Nephron progenitor cell (in vitro differentiated cells): ENCODE measurements at regions not wholly inside any gene's neighbourhood (a gene's known extent, or its start where the extent isn't known, plus 50 kb on each side); places are given as distances from the start of the nearest gene placed in this dataset.
A peak's percentile ranks its signal among the peaks of the same experiment; 100 is the strongest.

Source experiments
- DNase-seq: peaks from one replicate; pipeline ENCODE4 v3.0.0; 2021
- H3K27ac Mint-ChIP-seq: 2 replicates; pipeline ENCODE4 v1.8.0; 2021; ENCODE audit warnings: mild to moderate bottlenecking, moderate library complexity, mixed read lengths
- H3K27me3 Mint-ChIP-seq: 2 replicates; pipeline ENCODE4 v1.8.0; 2021; ENCODE audit warnings: mild to moderate bottlenecking, low read depth, mixed read lengths; ENCODE audit not compliant: poor library complexity
- H3K36me3 Mint-ChIP-seq: 2 replicates; pipeline ENCODE4 v1.8.0; 2021; ENCODE audit warnings: low read depth, mixed read lengths
- H3K4me1 Mint-ChIP-seq: 2 replicates; pipeline ENCODE4 v1.8.0; 2021; ENCODE audit warnings: mixed read lengths
- H3K4me3 Mint-ChIP-seq: 2 replicates; pipeline ENCODE4 v1.8.0; 2021; ENCODE audit warnings: mild to moderate bottlenecking, moderate library complexity, mixed read lengths
- H3K9me3 Mint-ChIP-seq: 2 replicates; pipeline ENCODE4 v1.8.0; 2021; ENCODE audit warnings: mild to moderate bottlenecking, moderate library complexity, mixed read lengths
- TF ChIP-seq, protein P1 (sequence below): fragments of 200-600 bp; sonication (generic); IDR thresholded peaks from 2 replicates; pipeline ENCODE4 v1.5.0; 2021; ENCODE audit warnings: antibody characterized with exemption

- no peaks in the 10 kb centered on the region for H3K36me3 Mint-ChIP-seq
- H3K4me1 Mint-ChIP-seq: no peaks in the 10 kb centered on the region
- H3K27me3 Mint-ChIP-seq: no peaks in the 10 kb centered on the region
- H3K4me3 Mint-ChIP-seq: no peak overlapping the region
- H3K27ac Mint-ChIP-seq: no peak overlapping the region
- DNase-seq: peak; percentile 15
- TF ChIP-seq, protein P1, sequence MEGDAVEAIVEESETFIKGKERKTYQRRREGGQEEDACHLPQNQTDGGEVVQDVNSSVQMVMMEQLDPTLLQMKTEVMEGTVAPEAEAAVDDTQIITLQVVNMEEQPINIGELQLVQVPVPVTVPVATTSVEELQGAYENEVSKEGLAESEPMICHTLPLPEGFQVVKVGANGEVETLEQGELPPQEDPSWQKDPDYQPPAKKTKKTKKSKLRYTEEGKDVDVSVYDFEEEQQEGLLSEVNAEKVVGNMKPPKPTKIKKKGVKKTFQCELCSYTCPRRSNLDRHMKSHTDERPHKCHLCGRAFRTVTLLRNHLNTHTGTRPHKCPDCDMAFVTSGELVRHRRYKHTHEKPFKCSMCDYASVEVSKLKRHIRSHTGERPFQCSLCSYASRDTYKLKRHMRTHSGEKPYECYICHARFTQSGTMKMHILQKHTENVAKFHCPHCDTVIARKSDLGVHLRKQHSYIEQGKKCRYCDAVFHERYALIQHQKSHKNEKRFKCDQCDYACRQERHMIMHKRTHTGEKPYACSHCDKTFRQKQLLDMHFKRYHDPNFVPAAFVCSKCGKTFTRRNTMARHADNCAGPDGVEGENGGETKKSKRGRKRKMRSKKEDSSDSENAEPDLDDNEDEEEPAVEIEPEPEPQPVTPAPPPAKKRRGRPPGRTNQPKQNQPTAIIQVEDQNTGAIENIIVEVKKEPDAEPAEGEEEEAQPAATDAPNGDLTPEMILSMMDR: peak; percentile 54
- no peaks in the 10 kb centered on the region for H3K9me3 Mint-ChIP-seq
These were observed 92.9 kb downstream of the GPR139 start for GRCh38 chr16:19980632-19981265.

DNA sequence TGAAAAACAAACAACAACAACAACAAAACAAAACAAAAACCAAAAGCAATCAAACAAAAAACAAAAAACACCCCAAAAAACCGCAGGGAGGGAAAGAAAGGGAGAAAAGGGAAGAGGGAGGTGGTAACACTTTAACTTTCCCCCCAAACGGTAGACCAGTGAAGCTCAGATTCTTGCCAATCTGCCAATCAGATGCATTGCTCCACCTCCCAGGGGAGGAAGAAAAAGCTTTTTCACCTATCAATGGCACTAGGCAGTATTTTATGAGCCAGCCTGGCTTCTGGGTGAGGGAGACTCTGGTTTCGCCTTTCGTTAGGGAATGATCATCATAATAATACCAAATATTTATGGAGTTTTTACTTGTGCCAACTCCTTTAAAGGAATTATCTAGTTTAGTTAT is 94.1 kb downstream of the GPR139 start:
- H3K36me3 Mint-ChIP-seq: no peaks in the 10 kb centered on the region

GRCh38 chr16:19974607-19975006 is 90.0 kb upstream of the GPRC5B start:
- H3K27ac Mint-ChIP-seq: no peak overlapping the region
- H3K4me1 Mint-ChIP-seq: peaks cover 11% of the 10 kb centered on the region
- H3K4me3 Mint-ChIP-seq: no peak overlapping the region
- H3K9me3 Mint-ChIP-seq: no peaks in the 10 kb centered on the region
- TF ChIP-seq, protein P1: no peak
- DNase-seq: no peak
- peaks cover 5% of the 10 kb centered on the region for H3K27me3 Mint-ChIP-seq
- H3K36me3 Mint-ChIP-seq: no peaks in the 10 kb centered on the region

More for the DNA sequence above, 94.1 kb downstream of the GPR139 start:
- no peak for DNase-seq
- H3K4me3 Mint-ChIP-seq: no peak overlapping the region
- no peaks in the 10 kb centered on the region for H3K9me3 Mint-ChIP-seq
- H3K4me1 Mint-ChIP-seq: peaks cover 8% of the 10 kb centered on the region
- TF ChIP-seq, protein P1: no peak
- no peaks in the 10 kb centered on the region for H3K27me3 Mint-ChIP-seq
- H3K27ac Mint-ChIP-seq: no peak overlapping the region

DNA sequence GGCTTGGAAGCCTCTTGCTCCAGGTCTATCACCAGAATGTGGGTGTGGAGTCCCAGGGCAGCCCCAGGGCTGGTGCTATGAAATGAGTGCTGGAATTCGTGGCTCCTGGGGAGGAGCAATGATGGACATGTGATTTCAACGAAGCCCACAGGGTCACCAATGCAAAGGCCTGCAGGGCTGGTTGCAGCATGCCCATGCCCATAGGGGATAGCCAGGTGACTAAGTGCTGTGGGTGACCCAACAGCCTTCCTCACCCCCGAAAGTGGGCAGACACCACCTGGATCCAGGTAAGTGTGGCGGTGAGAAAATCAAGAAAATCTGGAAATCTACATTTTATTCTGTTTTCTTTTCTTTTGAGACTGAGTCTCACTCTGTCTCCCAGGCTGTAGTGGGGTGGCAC is 87.5 kb upstream of the GPRC5B start:
- peak overlapping the region; percentile 2 for H3K27ac Mint-ChIP-seq
- no peaks in the 10 kb centered on the region for H3K9me3 Mint-ChIP-seq
- no peaks in the 10 kb centered on the region for H3K36me3 Mint-ChIP-seq
- DNase-seq: no peak
- H3K4me1 Mint-ChIP-seq: peaks cover 11% of the 10 kb centered on the region
- no peak overlapping the region for H3K4me3 Mint-ChIP-seq
- H3K27me3 Mint-ChIP-seq: peaks cover 5% of the 10 kb centered on the region
- TF ChIP-seq, protein P1: no peak

DNA sequence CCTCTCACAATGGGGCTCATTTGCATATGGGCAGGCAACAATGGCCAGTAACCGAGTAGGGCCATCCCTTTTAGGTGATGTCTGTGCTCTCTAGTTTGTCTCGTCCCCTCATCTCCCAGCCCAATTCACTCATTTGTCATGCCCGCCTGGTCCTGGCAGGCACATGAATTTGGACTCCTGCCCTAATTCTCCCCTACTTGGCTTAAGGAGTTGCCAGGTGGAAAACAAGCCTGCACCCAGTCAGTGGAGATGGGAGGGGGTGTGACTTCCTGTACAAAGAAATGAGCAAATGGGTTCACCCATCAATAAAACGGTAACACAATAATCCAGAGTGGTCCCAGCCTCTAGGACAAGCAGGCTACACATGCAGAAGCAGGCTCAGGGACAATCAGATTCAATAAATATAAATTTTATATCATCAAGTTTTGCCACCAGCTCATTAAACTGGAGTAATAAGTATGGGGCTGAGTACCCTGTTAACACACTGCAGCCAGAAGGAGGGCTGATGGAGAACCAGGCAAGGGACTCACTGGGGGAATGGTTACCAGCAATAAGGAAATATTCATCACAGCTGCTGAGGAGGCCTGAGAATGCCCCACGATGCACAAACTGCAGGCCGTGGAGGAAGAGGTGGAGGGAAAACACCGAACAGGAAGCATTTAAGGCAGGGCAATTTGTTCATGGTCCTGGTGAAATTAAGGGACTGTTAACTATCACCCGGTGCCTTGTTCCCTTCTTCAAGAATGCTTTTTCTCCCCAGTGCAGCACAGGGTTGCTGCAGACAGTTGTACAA is 84.4 kb upstream of the GPRC5B start:
- Mint-ChIP-seq H3K36me3 (no peaks in the 10 kb centered on the region), H3K4me3 (no peak overlapping the region), H3K4me1 (peaks cover 4% of the 10 kb centered on the region), H3K27ac (no peak overlapping the region), H3K27me3 (peaks cover 5% of the 10 kb centered on the region), H3K9me3 (no peaks in the 10 kb centered on the region)
- no peak for DNase-seq
- TF ChIP-seq, protein P1: no peak

DNA sequence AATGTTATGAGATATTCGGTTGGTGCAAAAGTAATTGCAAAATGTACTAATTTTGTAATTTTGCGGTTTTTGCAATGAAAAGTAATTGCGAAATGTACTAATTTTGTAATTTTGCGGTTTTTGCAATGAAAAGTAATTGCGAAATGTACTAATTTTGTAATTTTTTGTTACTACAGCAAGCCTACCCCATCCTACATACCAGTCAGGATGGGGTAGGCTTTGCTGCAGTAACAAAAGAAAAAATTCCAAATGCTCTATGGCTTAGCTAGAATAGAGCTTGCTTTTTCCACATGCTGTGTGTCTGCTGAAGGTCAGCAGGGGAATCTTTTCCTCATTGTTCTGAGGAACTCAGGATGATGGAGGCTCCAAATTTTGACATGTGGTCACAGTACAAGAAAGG is 83.3 kb upstream of the GPRC5B start:
- H3K36me3 Mint-ChIP-seq: no peaks in the 10 kb centered on the region
- peaks cover 9% of the 10 kb centered on the region for H3K27me3 Mint-ChIP-seq
- no peak overlapping the region for H3K27ac Mint-ChIP-seq
- DNase-seq: no peak
- TF ChIP-seq, protein P1: no peak
- no peak overlapping the region for H3K4me3 Mint-ChIP-seq
- H3K4me1 Mint-ChIP-seq: peaks cover 4% of the 10 kb centered on the region
- no peaks in the 10 kb centered on the region for H3K9me3 Mint-ChIP-seq
